ENCODE measurements at regions not wholly inside any gene's neighbourhood (a gene's known extent, or its start where the extent isn't known, plus 50 kb on each side); places are given as distances from the start of the nearest gene placed in this dataset.
A peak's percentile ranks its signal among the peaks of the same experiment; 100 is the strongest.
"Not testable (repeated sequence)": the region's sequence is repeated elsewhere in the genome, so short reads cannot be mapped to it uniquely, and the experiment has no call there.

GRCh38 chr16:58820411-58820810 is 86.3 kb upstream of the GOT2 start:
- no peak for DNase-seq (ENCODE audit: low read depth)

GRCh38 chr16:58815181-58815888 is 81.2 kb upstream of the GOT2 start:
- DNase-seq (ENCODE audit: low read depth) = peak; percentile 21

- peak; percentile 54 for DNase-seq (ENCODE audit: low read depth)
Observed at GRCh38 chr16:58814348-58814801, 80.3 kb upstream of the GOT2 start.

- no peak for DNase-seq (ENCODE audit: low read depth)
Observed at GRCh38 chr16:58809213-58809612, 75.1 kb upstream of the GOT2 start.

- DNase-seq (ENCODE audit: low read depth) = no peak
Observed at GRCh38 chr16:58807276-58807675, 73.2 kb upstream of the GOT2 start.

- DNase-seq (ENCODE audit: low read depth) = no peak
Observed at GRCh38 chr16:58801838-58802237, 67.7 kb upstream of the GOT2 start.

- no peak for DNase-seq (ENCODE audit: low read depth)
Observed at GRCh38 chr16:58797137-58797801, 63.2 kb upstream of the GOT2 start.

GRCh38 chr16:58793366-58793765 is 59.2 kb upstream of the GOT2 start:
- DNase-seq (ENCODE audit: low read depth) = no peak

- no peak for DNase-seq (ENCODE audit: low read depth)
Observed at GRCh38 chr16:58792188-58792587, 58.1 kb upstream of the GOT2 start.

- DNase-seq (ENCODE audit: low read depth) = not testable (repeated sequence)
Observed at GRCh38 chr16:58790816-58791557, 56.9 kb upstream of the GOT2 start.

- DNase-seq (ENCODE audit: low read depth) = no peak
Observed at GRCh38 chr16:58789351-58789750, 55.2 kb upstream of the GOT2 start.
